NB4 (cell line): ENCODE measurements at regions not wholly inside any gene's neighbourhood (a gene's known extent, or its start where the extent isn't known, plus 50 kb on each side); places are given as distances from the start of the nearest gene placed in this dataset.
"Not testable (repeated sequence)": the region's sequence is repeated elsewhere in the genome, so short reads cannot be mapped to it uniquely, and the experiment has no call there.

Experiments used
- DNase-seq: peaks from one replicate; pipeline ENCODE4 v3.0.0; 2010; ENCODE audit warnings: low read depth
- H3K4me3 ChIP-seq: one replicate; pipeline ENCODE4 v1.5.1; 2011; ENCODE audit warnings: mild to moderate bottlenecking, low read depth, low read length, moderate library complexity
- CTCF ChIP-seq: IDR thresholded peaks from one replicate; pipeline ENCODE4 v1.5.1; 2012; ENCODE audit warnings: low read depth, low read length
- MAX ChIP-seq: IDR thresholded peaks from 2 replicates; pipeline ENCODE4 v1.6.1; 2011; ENCODE audit warnings: low read depth, low read length
- MYC ChIP-seq: IDR thresholded peaks from 2 replicates; pipeline ENCODE4 v1.6.1; 2011; ENCODE audit warnings: low read depth, low read length
- POLR2A ChIP-seq: IDR thresholded peaks from 2 replicates; pipeline ENCODE4 v1.6.1; 2011; ENCODE audit warnings: mild to moderate bottlenecking; ENCODE audit not compliant: insufficient read length; ENCODE audit errors: extremely low read depth

- H3K4me3 ChIP-seq = no peak overlapping the region
- no peak for TF ChIP-seq CTCF
- TF ChIP-seq MYC = no peak
- TF ChIP-seq MAX = no peak
- no peak for TF ChIP-seq POLR2A
- no peak for DNase-seq
Measured at GRCh38 chr11:12606597-12606996, 67.6 kb upstream of the TEAD1 start.

GRCh38 chr11:12608678-12609077 is 65.5 kb upstream of the TEAD1 start:
- H3K4me3 ChIP-seq, DNase-seq: not testable (repeated sequence)

GRCh38 chr11:12611352-12611751 is 62.9 kb upstream of the TEAD1 start:
- no peak for TF ChIP-seq MYC
- no peak for TF ChIP-seq MAX
- no peak for TF ChIP-seq CTCF
- TF ChIP-seq POLR2A = no peak
- DNase-seq = no peak

GRCh38 chr11:12617632-12618031 is 56.6 kb upstream of the TEAD1 start:
- DNase-seq = no peak
- no peak for TF ChIP-seq CTCF
- no peak for TF ChIP-seq MAX
- TF ChIP-seq POLR2A = no peak
- no peak for TF ChIP-seq MYC
- H3K4me3 ChIP-seq = no peak overlapping the region

More at GRCh38 chr11:12611352-12611751, 62.9 kb upstream of the TEAD1 start:
- no peak overlapping the region for H3K4me3 ChIP-seq

- no peak overlapping the region for H3K4me3 ChIP-seq
- no peak for DNase-seq
- TF ChIP-seq MYC (no peak), CTCF (no peak), POLR2A (no peak), MAX (no peak)
Measured at GRCh38 chr11:12618743-12619540, 55.3 kb upstream of the TEAD1 start.

GRCh38 chr11:12623869-12624268 is 50.4 kb upstream of the TEAD1 start:
- TF ChIP-seq MAX (no peak), CTCF (no peak), POLR2A (no peak), MYC (no peak)
- H3K4me3 ChIP-seq = no peak overlapping the region
- DNase-seq = no peak
